HG02973 (cell line): ENCODE measurements at regions not wholly inside any gene's neighbourhood (a gene's known extent, or its start where the extent isn't known, plus 50 kb on each side); places are given as distances from the start of the nearest gene placed in this dataset.
"Not testable (repeated sequence)": the region's sequence is repeated elsewhere in the genome, so short reads cannot be mapped to it uniquely, and the experiment has no call there.

Experiments
- ATAC-seq: cut with Tn5 transposase; IDR thresholded peaks from one replicate; pipeline ENCODE4 v1.9.1; 2021; ENCODE audit warnings: moderate library complexity; ENCODE audit not compliant: unreplicated experiment

GRCh38 chr3:176873261-176873660 lies 324.0 kb downstream of the TBL1XR1 start:
- ATAC-seq: no peak

DNA sequence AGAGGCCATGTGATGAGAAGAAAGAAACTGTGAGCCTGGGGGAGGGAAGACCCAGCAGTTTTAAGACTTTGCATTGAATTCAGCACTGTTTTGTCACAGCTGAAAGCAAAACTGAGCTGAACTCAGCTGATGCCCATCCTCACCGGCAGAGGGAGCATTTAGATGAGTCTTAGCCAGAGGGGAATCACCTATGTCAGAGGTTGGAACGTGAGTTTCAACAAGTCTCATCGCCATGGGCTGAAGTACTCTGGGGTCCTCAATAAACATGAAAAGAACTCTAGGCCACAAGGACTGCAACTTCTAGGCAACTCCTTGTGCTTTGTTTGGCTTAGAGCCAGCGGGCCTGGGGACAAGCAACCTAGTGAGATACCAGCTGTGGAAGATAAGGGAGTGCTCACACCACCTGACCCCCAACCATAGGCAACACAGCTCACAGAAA lies 324.5 kb downstream of the TBL1XR1 start:
- ATAC-seq: peak; percentile 96

DNA sequence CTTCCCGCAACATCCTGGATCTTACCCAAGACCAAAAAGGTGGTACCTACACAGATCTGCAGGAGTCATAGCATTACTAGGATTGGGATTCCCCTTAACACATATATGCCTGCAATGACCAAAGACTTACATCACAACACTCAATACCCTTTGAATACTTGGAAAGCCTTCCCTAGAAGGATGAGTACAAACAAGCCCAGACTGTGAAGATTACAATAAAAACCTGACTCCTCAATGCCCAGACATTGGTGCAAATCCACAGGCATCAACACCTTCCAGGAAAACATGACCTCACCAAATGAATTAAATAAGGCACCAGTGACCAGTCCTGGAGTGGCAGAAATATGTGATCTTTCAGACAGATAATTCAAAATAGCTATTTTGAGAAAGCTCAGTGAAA lies 326.8 kb downstream of the TBL1XR1 start:
- no peak for ATAC-seq

DNA sequence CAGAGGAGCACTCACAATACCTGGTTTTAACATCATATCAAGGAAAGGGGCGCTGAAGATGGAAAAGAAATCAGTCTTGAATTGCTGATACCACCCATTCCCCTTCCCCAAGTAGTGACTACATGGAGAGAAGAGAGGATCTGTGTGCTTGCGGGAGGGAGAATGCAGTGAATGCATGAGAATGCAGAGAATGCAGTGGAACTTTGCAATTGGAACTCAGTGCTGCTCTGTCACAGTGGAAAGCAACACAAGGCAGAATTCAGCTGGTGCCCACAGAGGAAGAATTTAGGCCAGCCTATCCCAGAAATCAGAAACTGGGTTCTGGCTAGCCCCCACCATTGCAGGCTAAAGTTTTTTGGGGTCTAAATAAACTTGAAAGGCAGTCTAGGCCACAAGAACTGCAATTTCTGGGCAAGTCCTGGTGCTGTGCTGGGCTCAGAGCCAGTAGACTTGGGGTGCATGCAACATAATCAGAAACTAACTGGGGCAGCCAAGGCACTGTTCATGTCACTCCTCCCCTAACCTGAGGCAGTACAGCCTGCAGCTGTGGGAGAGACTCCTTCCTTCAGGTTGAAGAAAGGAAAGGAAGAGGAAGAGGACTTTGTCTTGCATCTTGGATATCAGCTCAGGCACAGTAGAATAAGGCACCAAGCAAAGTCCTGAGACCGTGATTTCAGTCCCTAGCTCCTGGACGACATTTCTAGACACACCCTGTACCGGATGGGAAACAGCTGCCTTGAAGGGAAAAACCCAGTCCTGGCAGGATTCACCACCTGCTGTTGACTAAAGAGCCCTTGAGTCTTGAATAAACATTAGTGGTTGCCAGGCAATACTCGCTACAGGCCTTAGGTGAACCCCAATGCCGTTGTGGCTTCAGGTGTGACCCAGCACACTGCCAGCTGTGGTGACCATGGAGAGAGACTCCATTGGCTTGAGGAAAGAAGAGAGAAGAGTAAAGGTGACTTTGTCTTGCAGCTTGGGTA lies 329.3 kb downstream of the TBL1XR1 start:
- ATAC-seq: no peak

GRCh38 chr3:176861137-176861536 lies 336.1 kb downstream of the TBL1XR1 start:
- ATAC-seq: no peak

DNA sequence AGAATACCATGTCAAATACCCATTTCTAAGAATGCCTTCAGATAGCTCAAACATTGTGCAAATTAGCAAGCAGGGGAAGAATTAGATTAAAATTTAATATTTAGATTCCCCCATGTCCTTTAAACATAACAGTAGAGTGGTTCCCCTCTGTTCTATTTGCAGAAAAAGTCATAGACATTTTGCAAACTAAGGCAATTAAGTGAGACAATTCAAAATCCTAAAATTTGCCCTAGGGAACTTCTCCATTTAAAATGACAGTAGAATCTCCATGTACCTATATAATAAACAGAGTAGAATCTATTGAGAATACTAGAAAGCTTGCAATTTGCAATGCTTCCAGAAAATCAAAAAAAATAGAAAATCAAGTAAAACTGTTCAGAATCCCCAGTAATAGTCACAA lies 340.6 kb downstream of the TBL1XR1 start:
- ATAC-seq: no peak

DNA sequence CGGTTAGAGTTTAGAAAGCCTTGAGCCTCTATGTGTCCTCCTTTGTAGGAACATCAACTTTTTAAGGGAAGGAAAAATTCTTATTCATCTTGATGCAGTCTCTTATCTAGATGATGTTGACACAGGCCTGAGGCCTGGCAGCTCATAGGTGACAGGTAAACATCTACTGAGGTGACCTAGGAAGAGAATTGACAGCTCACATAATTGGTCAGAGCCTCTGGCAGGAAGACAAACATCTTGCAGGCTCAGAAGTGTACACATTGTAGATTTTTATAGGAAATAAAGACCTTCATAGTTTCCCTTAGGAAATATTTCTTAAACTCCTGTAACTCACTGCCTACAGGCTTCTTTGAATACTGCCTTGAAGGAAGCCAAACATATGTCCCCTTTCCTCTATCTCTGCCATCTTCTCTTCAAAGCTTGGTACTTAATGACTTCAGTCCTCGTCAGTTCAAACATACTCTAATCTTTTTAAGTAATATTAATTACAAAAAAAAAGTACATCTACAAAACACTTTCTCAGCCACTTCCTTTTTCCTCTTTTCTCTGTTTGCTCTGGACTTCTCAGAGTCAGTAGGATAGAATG lies 341.3 kb downstream of the TBL1XR1 start:
- no peak for ATAC-seq

DNA sequence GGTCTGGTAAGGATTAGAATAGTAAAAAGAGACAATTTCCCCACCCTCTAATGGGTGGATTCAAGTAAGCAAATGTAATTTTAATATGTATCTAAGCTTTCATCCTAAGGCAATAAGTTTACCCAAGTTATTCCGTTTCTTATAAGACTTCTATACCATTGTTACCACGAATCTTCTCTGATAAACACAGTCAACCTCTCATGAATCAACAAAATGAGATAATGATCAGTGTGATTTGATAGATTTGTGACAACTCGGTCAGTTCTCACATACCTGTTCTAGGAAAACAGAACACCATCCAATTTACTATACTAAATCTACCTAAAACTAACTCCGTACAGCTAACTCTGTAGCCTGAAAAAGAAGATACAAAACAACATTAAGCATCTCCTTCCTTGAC lies 342.1 kb downstream of the TBL1XR1 start:
- no peak for ATAC-seq

- ATAC-seq: no peak
Observed at GRCh38 chr3:176850498-176850897, 346.8 kb downstream of the TBL1XR1 start.

DNA sequence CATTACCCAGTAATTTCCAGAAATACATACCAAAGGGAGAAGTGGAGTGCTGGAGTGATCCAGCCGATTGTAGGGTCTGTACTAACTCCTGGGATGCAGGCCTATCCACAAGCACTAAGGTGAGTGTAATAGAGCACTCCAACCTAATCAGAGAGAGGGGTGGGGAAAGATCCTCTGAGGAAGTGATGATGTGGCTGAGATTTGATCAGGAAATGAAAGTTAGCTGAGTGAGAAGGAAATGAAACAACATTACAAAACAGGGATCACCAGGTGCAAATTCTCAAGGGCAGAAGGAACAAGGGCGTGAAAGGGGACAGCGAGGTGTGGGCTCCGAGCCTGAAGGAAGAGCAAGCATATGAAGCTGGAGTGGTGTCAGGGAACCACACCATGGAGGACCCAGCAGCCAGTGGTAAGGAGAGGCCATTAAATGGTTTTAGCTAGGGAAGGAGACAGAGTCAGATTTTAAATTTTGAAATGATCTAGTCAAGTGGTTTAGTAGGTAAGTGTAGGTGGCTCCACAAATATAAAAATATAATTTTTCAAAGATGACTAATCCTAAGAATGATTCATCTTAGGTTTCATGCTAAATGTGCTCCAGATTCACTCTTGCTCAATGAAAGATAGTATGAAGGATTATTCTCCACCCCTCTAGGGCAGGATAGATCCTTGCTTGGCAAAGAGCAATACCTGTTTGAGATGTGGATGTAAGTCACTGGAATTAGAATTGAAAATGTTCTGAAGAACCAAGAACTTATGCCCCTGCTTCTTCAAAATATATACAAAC lies 348.7 kb downstream of the TBL1XR1 start:
- ATAC-seq: no peak

DNA sequence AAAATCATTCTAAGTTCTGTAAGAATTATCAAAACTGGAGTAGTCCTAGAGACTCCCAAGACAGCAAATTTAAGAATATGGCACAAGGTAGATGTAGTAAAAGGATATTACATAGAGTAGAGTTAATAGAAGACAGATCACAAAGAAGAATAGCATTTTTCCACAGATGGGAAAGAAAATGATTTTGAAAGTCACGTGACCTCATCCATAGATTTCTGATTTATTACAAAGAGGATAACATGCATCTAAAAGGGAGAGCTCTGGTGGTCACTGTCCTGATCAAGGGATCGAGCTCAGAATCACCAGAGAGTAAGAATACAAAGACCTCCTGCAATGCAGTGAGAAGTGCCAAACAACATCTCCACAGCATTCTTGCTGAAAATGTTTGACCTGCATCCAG lies 354.4 kb downstream of the TBL1XR1 start:
- ATAC-seq: no peak

DNA sequence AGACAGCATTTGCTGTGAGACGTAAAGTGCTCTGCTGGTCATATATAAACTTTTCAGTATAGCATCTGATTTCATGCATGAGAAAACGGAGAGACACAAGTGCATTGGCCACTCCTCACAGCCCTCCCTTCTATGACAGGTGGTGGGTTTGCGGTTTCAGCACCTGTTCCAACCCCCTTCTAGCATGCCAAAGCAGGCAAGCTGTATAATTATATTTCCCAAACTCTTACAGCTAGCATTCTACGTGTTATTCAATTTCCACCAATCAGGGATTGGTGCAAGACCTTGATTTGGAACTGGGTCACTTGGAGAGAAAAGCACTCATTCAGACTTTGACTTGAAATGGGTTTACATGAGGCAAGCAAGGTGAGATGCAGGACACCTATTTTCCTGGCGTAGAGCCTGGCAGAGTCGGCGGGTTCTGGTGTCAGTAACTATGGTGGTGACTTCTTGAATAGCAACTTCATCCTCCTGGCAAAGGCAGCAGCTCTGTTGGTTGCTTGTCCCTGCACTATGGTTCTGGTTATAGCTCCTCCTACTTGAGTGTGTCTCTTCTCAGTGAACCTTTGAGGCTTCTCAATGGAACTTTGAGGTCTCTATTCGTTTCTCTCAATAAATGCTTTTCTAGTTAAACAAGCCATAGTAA lies 356.5 kb downstream of the TBL1XR1 start:
- no peak for ATAC-seq

- ATAC-seq: no peak
Observed at GRCh38 chr3:176839901-176840300, 357.4 kb downstream of the TBL1XR1 start.

DNA sequence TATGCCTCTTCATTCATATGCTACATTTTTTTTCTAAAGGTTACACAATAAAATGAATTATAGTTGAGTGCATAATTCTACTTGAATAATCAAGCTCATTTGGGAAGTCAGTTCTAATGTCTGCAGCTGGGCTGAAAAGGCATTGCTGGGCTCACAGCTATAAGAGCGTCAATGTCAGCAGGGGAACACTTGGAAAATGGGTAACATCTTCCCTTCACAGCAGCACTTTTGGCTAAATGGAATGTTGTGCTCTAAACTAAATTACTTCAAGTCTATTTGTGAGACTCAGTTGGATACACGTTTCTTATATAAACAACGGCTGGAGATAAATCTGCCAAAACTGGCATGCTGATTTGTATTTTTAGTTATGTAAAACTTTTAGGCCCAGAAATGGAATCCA lies 357.8 kb downstream of the TBL1XR1 start:
- no peak for ATAC-seq

- not testable (repeated sequence) for ATAC-seq
Observed at GRCh38 chr3:176827244-176827643, 370.0 kb downstream of the TBL1XR1 start.

DNA sequence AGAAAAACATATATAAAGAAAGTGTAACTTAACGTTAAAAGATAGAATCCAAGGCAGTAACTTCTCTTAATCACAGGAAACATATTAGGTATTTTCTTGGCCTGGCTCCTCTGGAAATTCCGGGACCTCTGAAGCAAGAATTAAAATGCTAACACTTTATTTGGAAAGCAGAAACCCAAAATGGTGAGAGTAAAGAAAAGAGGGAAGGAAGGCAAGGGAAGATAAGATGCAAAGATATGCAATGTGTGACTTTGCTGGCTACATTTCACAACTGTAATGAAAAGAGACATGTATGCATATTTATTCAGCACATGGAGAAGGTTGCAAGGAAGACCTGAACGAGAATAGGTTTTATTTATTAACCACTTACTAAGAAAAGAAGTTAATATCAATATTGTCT lies 372.5 kb downstream of the TBL1XR1 start:
- no peak for ATAC-seq

DNA sequence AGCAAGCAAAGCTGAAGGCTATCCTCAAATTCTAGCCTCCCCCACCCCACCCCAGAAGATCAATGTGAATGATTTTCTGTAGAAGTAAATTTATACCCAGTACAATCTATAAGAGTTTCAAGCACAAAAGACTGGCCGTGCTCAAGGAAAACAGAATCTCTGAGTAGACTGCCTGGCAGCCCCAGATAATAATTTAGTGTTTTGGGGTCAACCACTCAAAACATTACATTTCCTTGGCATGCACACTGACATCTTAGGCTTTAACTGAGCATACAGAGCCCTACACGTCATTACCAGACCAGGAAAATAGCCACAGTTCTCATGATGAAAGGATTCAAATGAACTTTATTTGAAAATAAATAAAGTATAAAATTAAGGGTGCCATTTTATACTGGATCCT lies 376.5 kb downstream of the TBL1XR1 start:
- ATAC-seq: no peak

DNA sequence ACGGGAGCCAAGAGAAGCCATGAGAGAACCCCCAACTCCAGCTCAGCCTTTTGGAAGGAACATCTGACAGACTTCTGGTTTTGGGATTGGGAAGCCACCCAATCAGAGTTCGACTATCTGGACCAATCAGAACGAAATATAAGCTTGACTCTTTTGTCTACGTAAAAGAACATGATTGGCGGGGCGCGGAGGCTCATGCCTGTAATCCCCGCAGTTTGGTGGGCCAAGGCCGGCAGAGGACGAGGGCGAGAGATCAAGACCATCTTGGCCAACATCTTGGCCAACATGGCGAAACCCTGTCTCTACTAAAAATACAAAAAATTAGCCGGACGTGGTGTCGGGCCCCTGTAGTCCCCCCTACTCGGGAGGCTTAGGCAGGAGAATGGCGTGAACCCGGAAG lies 380.3 kb downstream of the TBL1XR1 start:
- ATAC-seq: no peak

GRCh38 chr3:176814285-176814684 lies 383.0 kb downstream of the TBL1XR1 start:
- ATAC-seq: peak; percentile 99

GRCh38 chr3:176807938-176808337 lies 389.3 kb downstream of the TBL1XR1 start:
- no peak for ATAC-seq

DNA sequence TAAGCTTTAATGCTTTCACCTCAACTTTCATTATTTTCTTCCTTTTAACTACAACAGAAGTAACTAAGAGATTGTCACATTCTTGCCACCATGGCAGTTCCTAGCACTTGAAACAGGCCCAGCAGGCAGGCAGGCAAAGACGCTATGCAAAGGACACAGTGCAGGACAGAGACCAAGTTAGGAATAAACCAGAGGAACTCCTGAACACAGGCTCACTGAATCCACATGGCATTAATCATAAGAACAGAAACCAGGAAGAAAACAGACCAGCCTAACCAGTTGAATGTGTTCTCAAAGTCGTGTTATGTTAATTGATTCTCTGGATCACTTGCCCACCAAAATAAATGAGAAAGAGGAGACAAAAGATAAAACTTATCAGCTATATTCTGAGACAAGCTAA lies 397.6 kb downstream of the TBL1XR1 start:
- no peak for ATAC-seq
